Tibial nerve (tissue), 3 donors: ENCODE measurements at regions not wholly inside any gene's neighbourhood (a gene's known extent, or its start where the extent isn't known, plus 50 kb on each side); places are given as distances from the start of the nearest gene placed in this dataset.

Experiments used
- CTCF ChIP-seq, 5 experiments: fragments of 200-600 bp in 3 of 5; fragments of 450-650 bp in 2 of 5; sonication (generic) in 3 of 5; IDR thresholded peaks; one replicate each; pipeline ENCODE4 v1.5.1; 2016 to 2019; ENCODE audit warnings: antibody characterized with exemption in 5 of 5, mild to moderate bottlenecking in 3 of 5, moderate library complexity in 2 of 5
- POLR2A ChIP-seq, 2 donors: fragments of 450-650 bp; IDR thresholded peaks; one replicate each; pipeline ENCODE4 v1.6.1; 2017; ENCODE audit warnings: antibody characterized with exemption in 2 of 2, mild to moderate bottlenecking in 2 of 2, moderate library complexity in 2 of 2

- TF ChIP-seq CTCF (IDR thresholded peaks at IDR 0.05), result peak; percentile 48 to 74 (median 62)
- TF ChIP-seq POLR2A (IDR thresholded peaks at IDR 0.05), result no peak
Observed at GRCh38 chr4:123102897-123103471, 180.6 kb upstream of the NUDT6 start.
